ENCODE measurements at regions not wholly inside any gene's neighbourhood (a gene's known extent, or its start where the extent isn't known, plus 50 kb on each side); places are given as distances from the start of the nearest gene placed in this dataset.
"Not testable (repeated sequence)": the region's sequence is repeated elsewhere in the genome, so short reads cannot be mapped to it uniquely, and the experiment has no call there.

DNA sequence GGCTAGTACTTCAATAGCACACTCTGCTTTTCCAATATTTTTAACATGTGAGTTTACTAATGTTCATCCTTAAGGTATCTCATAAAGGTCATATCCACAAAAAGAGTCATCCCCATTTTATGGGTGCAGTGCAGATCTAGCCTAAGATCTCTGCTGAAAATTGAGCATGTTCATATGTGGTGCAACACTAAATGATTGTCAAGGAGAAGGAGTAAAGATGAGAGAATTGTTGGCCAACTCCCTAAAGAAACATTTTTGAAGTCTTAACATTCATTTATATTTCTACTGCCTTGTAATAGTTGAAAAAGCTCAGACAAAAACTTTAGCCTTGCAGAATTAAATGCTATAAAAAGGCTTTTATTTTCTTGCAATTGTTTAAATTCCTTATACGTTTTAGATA is 1159.6 kb downstream of the TBL1XR1 start:
- no peak for TF ChIP-seq CTCF (IDR thresholded peaks at IDR 0.05)
- TF ChIP-seq POLR2AphosphoS5 (IDR thresholded peaks at IDR 0.05) = no peak
- TF ChIP-seq POLR2A (IDR thresholded peaks at IDR 0.05) = no peak
- no peak for TF ChIP-seq EP300 (IDR thresholded peaks at IDR 0.05)
- Histone ChIP-seq H3K36me3 (no peaks in the 10 kb centered on the region), H3K27ac (no peak overlapping the region), H3K9me3 (no peaks in the 10 kb centered on the region), H3K4me3 (no peak overlapping the region), H3K27me3 (no peaks in the 10 kb centered on the region), H3K4me1 (no peaks in the 10 kb centered on the region)
- 26 to 63% methylated on average over 1 of the region's 1 CpG for WGBS, 2 donors (ENCODE audit: low coverage in 1 of 2)
- ATAC-seq = no peak

DNA sequence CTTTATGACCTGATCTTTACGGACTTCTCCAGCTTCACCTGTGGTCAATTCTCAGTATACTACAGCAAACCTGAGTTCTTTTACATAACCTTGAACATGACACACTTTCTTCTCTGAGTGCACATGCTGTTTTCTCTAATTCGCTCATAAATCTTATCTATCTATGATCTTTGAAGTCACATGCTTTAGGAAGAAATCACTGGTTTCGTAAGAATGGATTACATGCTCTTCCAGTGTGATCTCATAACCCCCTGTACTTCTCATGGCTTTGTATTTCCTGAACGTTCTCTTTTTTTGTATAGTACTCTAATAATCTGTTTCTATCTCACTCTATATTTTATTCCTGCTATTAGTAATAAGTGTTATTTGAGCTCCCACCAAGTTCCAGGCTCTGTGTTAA is 1165.2 kb downstream of the TBL1XR1 start:
- no peaks in the 10 kb centered on the region for H3K9me3 ChIP-seq
- no peak overlapping the region for H3K27ac ChIP-seq
- H3K4me3 ChIP-seq = no peak overlapping the region
- WGBS, 2 donors (ENCODE audit: low coverage in 1 of 2) = 79 to 84% methylated on average over 4 of the region's 4 CpGs
- H3K27me3 ChIP-seq = no peaks in the 10 kb centered on the region
- H3K4me1 ChIP-seq = no peaks in the 10 kb centered on the region
- no peak for TF ChIP-seq CTCF (IDR thresholded peaks at IDR 0.05)
- no peak for TF ChIP-seq EP300 (IDR thresholded peaks at IDR 0.05)
- no peak for TF ChIP-seq POLR2AphosphoS5 (IDR thresholded peaks at IDR 0.05)
- no peak for TF ChIP-seq POLR2A (IDR thresholded peaks at IDR 0.05)
- no peaks in the 10 kb centered on the region for H3K36me3 ChIP-seq
- no peak for ATAC-seq

DNA sequence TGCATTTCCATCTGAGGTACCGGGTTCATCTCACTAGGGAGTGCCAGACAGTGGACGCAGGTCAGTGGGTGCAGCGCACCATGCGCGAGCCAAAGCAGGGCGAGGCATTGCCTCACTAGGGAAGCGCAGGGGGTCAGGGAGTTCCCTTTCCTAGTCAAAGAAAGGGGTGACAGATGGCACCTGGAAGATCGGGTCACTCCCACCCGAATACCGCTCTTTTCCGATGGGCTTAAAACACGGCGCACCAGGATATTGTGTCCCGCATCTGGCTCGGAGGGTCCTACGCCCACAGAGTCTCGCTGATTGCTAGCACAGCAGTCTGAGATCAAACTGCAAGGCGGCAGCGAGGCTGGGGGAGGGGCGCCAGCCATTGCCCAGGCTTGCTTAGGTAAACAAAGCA is 1157.1 kb downstream of the NAALADL2 start:
- not testable (repeated sequence) for H3K4me3 ChIP-seq, ATAC-seq, H3K4me1 ChIP-seq, H3K27ac ChIP-seq, H3K36me3 ChIP-seq, H3K27me3 ChIP-seq, H3K9me3 ChIP-seq
- 65% methylated on average over 3 of the region's 20 CpGs; no CpG with 5 or more reads in 1 of the 2 donors for WGBS, 2 donors (ENCODE audit: low coverage in 1 of 2)

- not testable (repeated sequence) for ATAC-seq, H3K4me3 ChIP-seq, H3K9me3 ChIP-seq, H3K27ac ChIP-seq, H3K27me3 ChIP-seq, H3K36me3 ChIP-seq, H3K4me1 ChIP-seq
- WGBS, 2 donors (ENCODE audit: low coverage in 1 of 2) = 96% methylated on average over 3 of the region's 5 CpGs; no CpG with 5 or more reads in 1 of the 2 donors
Measured at GRCh38 chr3:176015228-176015627, 1156.1 kb downstream of the NAALADL2 start.

- H3K27me3 ChIP-seq = no peaks in the 10 kb centered on the region
- no peak for ATAC-seq
- no peaks in the 10 kb centered on the region for H3K36me3 ChIP-seq
- H3K27ac ChIP-seq = no peak overlapping the region
- TF ChIP-seq CTCF (IDR thresholded peaks at IDR 0.05) (no peak), POLR2A (IDR thresholded peaks at IDR 0.05) (no peak), POLR2AphosphoS5 (IDR thresholded peaks at IDR 0.05) (no peak), EP300 (IDR thresholded peaks at IDR 0.05) (no peak)
- 7 to 13% methylated on average over 1 of the region's 1 CpG for WGBS, 2 donors (ENCODE audit: low coverage in 1 of 2)
- no peaks in the 10 kb centered on the region for H3K4me1 ChIP-seq
- H3K9me3 ChIP-seq = no peaks in the 10 kb centered on the region
- no peak overlapping the region for H3K4me3 ChIP-seq
Measured at GRCh38 chr3:176009256-176009655, 1150.1 kb downstream of the NAALADL2 start.

- TF ChIP-seq CTCF (IDR thresholded peaks at IDR 0.05) (no peak), EP300 (IDR thresholded peaks at IDR 0.05) (no peak), POLR2AphosphoS5 (IDR thresholded peaks at IDR 0.05) (no peak), POLR2A (IDR thresholded peaks at IDR 0.05) (no peak)
- Histone ChIP-seq H3K27ac (no peak overlapping the region), H3K9me3 (no peaks in the 10 kb centered on the region), H3K36me3 (no peaks in the 10 kb centered on the region), H3K4me3 (no peak overlapping the region), H3K27me3 (no peaks in the 10 kb centered on the region), H3K4me1 (no peaks in the 10 kb centered on the region)
- 72 to 91% methylated on average over 1 of the region's 1 CpG for WGBS, 2 donors (ENCODE audit: low coverage in 1 of 2)
- no peak for ATAC-seq
Measured at GRCh38 chr3:176005564-176005963, 1146.4 kb downstream of the NAALADL2 start.

All from gastroesophageal sphincter (tissue), 4 donors.